IMR-90 (cell line): ENCODE measurements at regions not wholly inside any gene's neighbourhood (a gene's known extent, or its start where the extent isn't known, plus 50 kb on each side); places are given as distances from the start of the nearest gene placed in this dataset.

Experiments
- ATAC-seq: fragments of 200-7000 bp; cut with Tn5 transposase; 2 replicates; pipeline ENCODE4 v1.9.1; 2020; ENCODE audit warnings: low read depth, mild to moderate bottlenecking, moderate library complexity
- BruUV-seq: library from RNA; stranded (reverse); fragments of 400-500 nt; replicated peaks from 2 replicates; lab custom pipeline; 2021; lab: Mats Ljungman, UMichigan
- CTCF ChIA-PET: fragments of 300-600 bp; formaldehyde crosslinking; extraction: SDS; loops from one replicate; lab custom pipeline; 2021; ENCODE audit warnings: antibody characterized with exemption; lab: Yijun Ruan, JAX
- POLR2A ChIA-PET: fragments of 300-600 bp; sonication (Branson Sonifier 250); formaldehyde crosslinking; loops from one replicate; lab custom pipeline; 2022; ENCODE audit warnings: antibody characterized with exemption; ENCODE audit not compliant: unreplicated experiment; lab: Charles Lee
- DNase-seq: peaks from one replicate; pipeline ENCODE4 v3.0.0; 2013
- H2AFZ ChIP-seq: replicated peaks from 2 replicates; pipeline ENCODE3; 2013; ENCODE audit warnings: low read length, mild to moderate bottlenecking; ENCODE audit not compliant: poor library complexity
- H2AK5ac ChIP-seq: 2 replicates; pipeline ENCODE4 v1.6.1; 2013; ENCODE audit warnings: low read depth, low read length, inconsistent platforms
- H2AK9ac ChIP-seq: replicated peaks from 2 replicates; pipeline ENCODE3; 2013; ENCODE audit warnings: mild to moderate bottlenecking, low read depth, low read length, moderate library complexity; ENCODE audit not compliant: poor library complexity
- H2BK120ac ChIP-seq: 2 replicates; pipeline ENCODE4 v1.6.1; 2013; ENCODE audit warnings: low read depth, low read length, inconsistent platforms
- H2BK15ac ChIP-seq: 3 replicates; pipeline ENCODE4 v1.6.1; 2013; ENCODE audit warnings: low read depth, low read length, inconsistent platforms
- H2BK20ac ChIP-seq: 2 replicates; pipeline ENCODE4 v1.6.1; 2013; ENCODE audit warnings: low read depth, mild to moderate bottlenecking, inconsistent platforms, low read length, moderate library complexity
- H2BK5ac ChIP-seq: 2 replicates; pipeline ENCODE4 v1.6.1; 2013; ENCODE audit warnings: mild to moderate bottlenecking, low read depth, low read length, inconsistent platforms; ENCODE audit not compliant: poor library complexity, severe bottlenecking
- H3K14ac ChIP-seq: replicated peaks from 2 replicates; pipeline ENCODE4 v1.6.1; 2013; ENCODE audit warnings: low read depth, low read length, inconsistent platforms
- H3K18ac ChIP-seq: 2 replicates; pipeline ENCODE4 v1.6.1; 2013; ENCODE audit warnings: low read depth, low read length, control low read depth
- H3K23ac ChIP-seq: 2 replicates; pipeline ENCODE4 v1.6.1; 2013; ENCODE audit warnings: low read depth, low read length, inconsistent platforms
- H3K27ac ChIP-seq: 2 replicates; pipeline ENCODE4 v1.5.1; 2013; ENCODE audit warnings: mild to moderate bottlenecking, control low read depth, low read length; ENCODE audit not compliant: insufficient read depth
- H3K27me3 ChIP-seq: 2 replicates; pipeline ENCODE4 v1.6.1; 2013; ENCODE audit warnings: low read length; ENCODE audit not compliant: control insufficient read depth, insufficient read depth
- H3K36me3 ChIP-seq: 2 replicates; pipeline ENCODE4 v1.6.1; 2013; ENCODE audit warnings: low read length, mixed read lengths; ENCODE audit not compliant: control insufficient read depth, insufficient read depth
- H3K4ac ChIP-seq: 2 replicates; pipeline ENCODE4 v1.6.1; 2013; ENCODE audit warnings: low read depth, low read length, inconsistent platforms
- H3K4me1 ChIP-seq: 2 replicates; pipeline ENCODE4 v1.6.1; 2013; ENCODE audit warnings: low read length, mixed read lengths; ENCODE audit not compliant: control insufficient read depth, insufficient read depth
- H3K4me2 ChIP-seq: 2 replicates; pipeline ENCODE4 v1.6.1; 2013; ENCODE audit warnings: low read depth, mild to moderate bottlenecking, control low read depth, low read length, moderate library complexity
- H3K4me3 ChIP-seq: 2 replicates; pipeline ENCODE4 v1.5.1; 2013; ENCODE audit warnings: low read depth, mild to moderate bottlenecking, control low read depth, low read length, moderate library complexity; ENCODE audit not compliant: insufficient read depth
- H3K56ac ChIP-seq: 2 replicates; pipeline ENCODE4 v1.6.1; 2013; ENCODE audit warnings: low read length, inconsistent platforms; ENCODE audit not compliant: insufficient read depth; ENCODE audit errors: extremely low read depth
- H3K79me1 ChIP-seq, 2 experiments: 2 replicates each; pipeline ENCODE4 v1.6.1; 2013; ENCODE audit warnings: low read length in 2 of 2, inconsistent platforms in 1 of 2, low read depth in 1 of 2
- H3K9ac ChIP-seq: 2 replicates; pipeline ENCODE4 v1.6.1; 2013; ENCODE audit warnings: low read depth, low read length, control low read depth
- H3K9me1 ChIP-seq: 2 replicates; pipeline ENCODE4 v1.6.1; 2013; ENCODE audit warnings: low read length, inconsistent platforms; ENCODE audit not compliant: insufficient read depth
- H3K9me3 ChIP-seq: 2 replicates; pipeline ENCODE4 v1.6.1; 2013; ENCODE audit warnings: low read length; ENCODE audit not compliant: control insufficient read depth, insufficient read depth
- H4K20me1 ChIP-seq: 2 replicates; pipeline ENCODE4 v1.6.1; 2013; ENCODE audit warnings: low read length, inconsistent platforms; ENCODE audit not compliant: insufficient read depth
- H4K5ac ChIP-seq: 2 replicates; pipeline ENCODE4 v1.6.1; 2013; ENCODE audit warnings: mild to moderate bottlenecking, low read depth, low read length, control low read depth
- H4K8ac ChIP-seq, 2 experiments: 2 replicates each; pipeline ENCODE4 v1.6.1; 2013; ENCODE audit warnings: low read depth in 2 of 2, low read length in 2 of 2, control low read depth in 1 of 2, inconsistent platforms in 1 of 2
- H4K91ac ChIP-seq: 2 replicates; pipeline ENCODE4 v1.6.1; 2013; ENCODE audit warnings: low read depth, low read length, inconsistent platforms; ENCODE audit not compliant: insufficient read depth
- CEBPB ChIP-seq: IDR thresholded peaks from 2 replicates; pipeline ENCODE4 v1.6.1; 2012; ENCODE audit warnings: low read depth, low read length, improper control_type of control experiment
- RFX5 ChIP-seq: IDR thresholded peaks from 2 replicates; pipeline ENCODE4 v1.8.0; 2012; ENCODE audit warnings: low read depth, mild to moderate bottlenecking, low read length, moderate library complexity
- WGBS, 2 experiments: methylation state at CpG; one replicate each; pipeline versions ENCODE4 v1.1.5 to v1.1.7; 2013; ENCODE audit warnings: missing lambda C conversion rate in 2 of 2; ENCODE audit not compliant: insufficient read length in 1 of 2; ENCODE audit errors: extremely low coverage in 2 of 2; 5-methylcytosine and 5-hydroxymethylcytosine counted together
- dilution Hi-C: fragments of 300-500 bp; cut with HindIII; formaldehyde crosslinking; loops from one replicate; pipeline ENCODE4 v1.14.3; 2018; ENCODE audit warnings: low sequenced_read_pairs; ENCODE audit not compliant: unreplicated experiment
- in situ Hi-C: fragments of 300-500 bp; cut with MboI; formaldehyde crosslinking; loops from 3 replicates; pipeline ENCODE4 v1.14.3; 2019; ENCODE audit warnings: low sequenced_read_pairs, inconsistent platforms, mixed read lengths
- intact Hi-C: fragments of 100-400 bp; cut with micrococcal nuclease; formaldehyde crosslinking; loops from 2 replicates; pipeline ENCODE4 v1.10.0; 2022

DNA sequence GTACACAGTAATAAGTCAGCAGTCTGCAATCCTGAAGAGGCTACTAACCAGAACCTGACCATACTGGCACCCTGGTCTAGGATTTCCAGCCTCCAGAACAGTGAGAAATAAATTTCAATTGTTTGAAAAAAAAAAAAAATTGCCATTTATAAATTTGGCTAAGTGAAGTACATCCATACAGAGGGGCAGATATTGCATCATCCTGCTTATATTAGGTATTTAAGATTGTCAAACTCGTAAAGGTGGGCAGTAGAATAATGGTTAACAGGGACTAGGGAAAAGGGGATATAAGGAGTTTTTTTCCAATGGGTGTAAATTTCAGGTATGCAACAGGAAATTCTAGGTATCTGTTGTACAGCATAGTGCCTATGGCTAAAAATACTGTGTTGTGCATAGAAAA, 1250.9 kb downstream of the BRINP3 start:
- Histone ChIP-seq H2AFZ (no peak overlapping the region), H3K27ac (no peak overlapping the region), H3K9me3 (no peaks in the 10 kb centered on the region), H3K56ac (no peak overlapping the region), H3K18ac (no peak overlapping the region), H3K79me1 (no peaks in the 10 kb centered on the region), H3K4me3 (no peak overlapping the region), H3K4ac (no peak overlapping the region), H2AK9ac (no peak overlapping the region), H3K27me3 (no peaks in the 10 kb centered on the region), H3K36me3 (no peaks in the 10 kb centered on the region), H4K91ac (no peak overlapping the region), H2BK5ac (no peak overlapping the region), H3K14ac (no peak overlapping the region), H4K8ac (no peak overlapping the region), H3K4me1 (no peaks in the 10 kb centered on the region), H2BK15ac (no peak overlapping the region), H3K4me2 (no peak overlapping the region), H3K23ac (no peak overlapping the region), H2AK5ac (no peak overlapping the region), H2BK20ac (no peak overlapping the region), H4K20me1 (no peaks in the 10 kb centered on the region), H3K9me1 (no peaks in the 10 kb centered on the region), H4K5ac (no peak overlapping the region), H2BK120ac (no peak overlapping the region), H3K9ac (no peak overlapping the region)
- dilution Hi-C loops (no loop called here), in situ Hi-C loops (no loop called here), intact Hi-C loops (no loop called here)
- no TSS peak for BruUV-seq
- TF ChIP-seq RFX5: no peak
- TF ChIP-seq CEBPB: peak; percentile 53
- no peak for DNase-seq
- CTCF ChIA-PET: no interaction called here
- POLR2A ChIA-PET: no interaction called here
- no peak for ATAC-seq
- WGBS, 2 experiments: no CpG with 5 or more reads among the region's 1 CpG
